ENCODE measurements at regions not wholly inside any gene's neighbourhood (a gene's known extent, or its start where the extent isn't known, plus 50 kb on each side); places are given as distances from the start of the nearest gene placed in this dataset.

- no peaks in the 10 kb centered on the region for H3K36me3 ChIP-seq
- H3K27ac ChIP-seq = no peak overlapping the region
- no peak for DNase-seq (ENCODE audit: low spot score)
- intact Hi-C loops (cut with DNase I) = no loop called here
- no peaks in the 10 kb centered on the region for H3K4me1 ChIP-seq (replicated peaks)
- no peak overlapping the region for H3K4me3 ChIP-seq
- WGBS = 93% methylated on average over 1 of the region's 1 CpG
- no peak for TF ChIP-seq POLR2A (IDR thresholded peaks at IDR 0.05)
- TF ChIP-seq CTCF (IDR thresholded peaks at IDR 0.05) = no peak
- no peak for TF ChIP-seq POLR2AphosphoS5 (IDR thresholded peaks at IDR 0.05)
- H3K27me3 ChIP-seq (replicated peaks; ENCODE audit: insufficient read depth) = no peaks in the 10 kb centered on the region
- no peaks in the 10 kb centered on the region for H3K9me3 ChIP-seq
These were observed 292.4 kb upstream of the SMIM30 start for GRCh38 chr7:113410796-113411195.

- no peak overlapping the region for H3K27ac ChIP-seq
- H3K27me3 ChIP-seq (replicated peaks; ENCODE audit: insufficient read depth) = no peaks in the 10 kb centered on the region
- no peak for DNase-seq (ENCODE audit: low spot score)
- H3K4me1 ChIP-seq (replicated peaks) = no peaks in the 10 kb centered on the region
- no peaks in the 10 kb centered on the region for H3K36me3 ChIP-seq
- H3K9me3 ChIP-seq = no peaks in the 10 kb centered on the region
- no peak overlapping the region for H3K4me3 ChIP-seq
- intact Hi-C loops (cut with DNase I) = no loop called here
- TF ChIP-seq CTCF (IDR thresholded peaks at IDR 0.05) = no peak
- 79% methylated on average over 1 of the region's 1 CpG for WGBS
These were observed 290.6 kb upstream of the SMIM30 start for GRCh38 chr7:113408999-113409398.

GRCh38 chr7:113405296-113406056 is 287.1 kb upstream of the SMIM30 start:
- WGBS = 86% methylated on average over 4 of the region's 4 CpGs
- Histone ChIP-seq H3K4me3 (no peak overlapping the region), H3K36me3 (no peaks in the 10 kb centered on the region), H3K27me3 (replicated peaks; ENCODE audit: insufficient read depth) (no peaks in the 10 kb centered on the region), H3K27ac (no peak overlapping the region), H3K9me3 (no peaks in the 10 kb centered on the region), H3K4me1 (replicated peaks) (no peaks in the 10 kb centered on the region)
- intact Hi-C loops (cut with DNase I) = no loop called here
- no peak for DNase-seq (ENCODE audit: low spot score)
- TF ChIP-seq CTCF (IDR thresholded peaks at IDR 0.05) (no peak), POLR2A (IDR thresholded peaks at IDR 0.05) (no peak), POLR2AphosphoS5 (IDR thresholded peaks at IDR 0.05) (no peak)

- Histone ChIP-seq H3K36me3 (no peaks in the 10 kb centered on the region), H3K4me1 (replicated peaks) (no peaks in the 10 kb centered on the region), H3K9me3 (no peaks in the 10 kb centered on the region), H3K27ac (no peak overlapping the region), H3K27me3 (replicated peaks; ENCODE audit: insufficient read depth) (no peaks in the 10 kb centered on the region), H3K4me3 (no peak overlapping the region)
- 81% methylated on average over 8 of the region's 8 CpGs for whole genome bisulfite sequencing
- no peak for DNase-seq (ENCODE audit: low spot score)
- TF ChIP-seq POLR2AphosphoS5 (IDR thresholded peaks at IDR 0.05) = no peak
- TF ChIP-seq CTCF (IDR thresholded peaks at IDR 0.05) = peak in 1 of 4 experiments; percentile 7
- intact Hi-C loops (cut with DNase I) = no loop called here
These were observed 285.9 kb upstream of the SMIM30 start for GRCh38 chr7:113404245-113404644.

GRCh38 chr7:113402482-113402881 is 284.1 kb upstream of the SMIM30 start:
- Histone ChIP-seq H3K4me1 (replicated peaks) (no peaks in the 10 kb centered on the region), H3K4me3 (no peak overlapping the region), H3K36me3 (no peaks in the 10 kb centered on the region), H3K27me3 (replicated peaks; ENCODE audit: insufficient read depth) (no peaks in the 10 kb centered on the region), H3K9me3 (no peaks in the 10 kb centered on the region), H3K27ac (no peak overlapping the region)
- intact Hi-C loops (cut with DNase I) = no loop called here
- TF ChIP-seq POLR2A (IDR thresholded peaks at IDR 0.05) (no peak), POLR2AphosphoS5 (IDR thresholded peaks at IDR 0.05) (no peak), CTCF (IDR thresholded peaks at IDR 0.05) (no peak)
- no peak for DNase-seq (ENCODE audit: low spot score)
